H1 (cell line): ENCODE measurements at regions not wholly inside any gene's neighbourhood (a gene's known extent, or its start where the extent isn't known, plus 50 kb on each side); places are given as distances from the start of the nearest gene placed in this dataset.

Experiments
- CTCF ChIA-PET: fragments of 300-600 bp; sonication (Branson Sonifier 250); formaldehyde crosslinking; loops from one replicate; lab custom pipeline; 2021; ENCODE audit not compliant: partially characterized antibody; lab: Charles Lee
- POLR2A ChIA-PET: fragments of 300-600 bp; sonication (Branson Sonifier 250); formaldehyde crosslinking; loops from one replicate; lab custom pipeline; 2021; ENCODE audit warnings: inconsistent platforms; ENCODE audit not compliant: partially characterized antibody; lab: Charles Lee
- DNase-seq, 2 experiments: peaks; one replicate each; pipeline versions ENCODE4 v3.0.0 to v3.0.0-alpha.2; 2010 to 2022; ENCODE audit warnings: low spot score in 2 of 2, low read depth in 1 of 2, mixed read lengths in 1 of 2
- FAIRE-seq: peaks from 2 replicates; lab custom pipeline; 2011; peaks lifted over from hg19 to GRCh38; lab: Jason Lieb, UNC
- H2AFZ ChIP-seq: 2 replicates; pipeline ENCODE4 v1.8.1; 2012; ENCODE audit warnings: low read length, inconsistent platforms
- H2AK5ac ChIP-seq: 2 replicates; pipeline ENCODE4 v1.6.1; 2013; ENCODE audit warnings: low read depth, low read length
- H2BK120ac ChIP-seq: replicated peaks from 2 replicates; pipeline ENCODE3; 2013; ENCODE audit warnings: low read depth, low read length, inconsistent platforms
- H2BK12ac ChIP-seq: 2 replicates; pipeline ENCODE4 v1.6.1; 2013; ENCODE audit warnings: low read depth, low read length
- H2BK15ac ChIP-seq: 2 replicates; pipeline ENCODE4 v1.6.1; 2013; ENCODE audit warnings: low read length
- H2BK20ac ChIP-seq: 2 replicates; pipeline ENCODE4 v1.6.1; 2013; ENCODE audit warnings: low read length
- H2BK5ac ChIP-seq: 2 replicates; pipeline ENCODE4 v1.6.1; 2013; ENCODE audit warnings: low read depth, low read length
- H3K14ac ChIP-seq: 2 replicates; pipeline ENCODE4 v1.6.1; 2013; ENCODE audit warnings: inconsistent platforms; ENCODE audit not compliant: insufficient read length
- H3K18ac ChIP-seq: 2 replicates; pipeline ENCODE4 v1.6.1; 2013; ENCODE audit warnings: low read length; ENCODE audit errors: extremely low read depth
- H3K23ac ChIP-seq: 2 replicates; pipeline ENCODE4 v1.6.1; 2013; ENCODE audit warnings: inconsistent platforms; ENCODE audit not compliant: insufficient read length
- H3K23me2 ChIP-seq: 2 replicates; pipeline ENCODE4 v1.6.1; 2013; ENCODE audit warnings: low read depth, low read length
- H3K27ac ChIP-seq: 2 replicates; pipeline ENCODE4 v1.6.1; 2011; ENCODE audit warnings: low read depth, low read length, inconsistent platforms
- H3K27me3 ChIP-seq, 4 experiments: replicated peaks in 1 of 4; 1 replicate in 1 of 4; 2 replicates in 3 of 4; pipeline versions ENCODE4 v1.6.1 to v1.8.1; 2011 to 2013; ENCODE audit warnings: low read length in 3 of 4, mild to moderate bottlenecking in 3 of 4, inconsistent platforms in 2 of 4, mixed read lengths in 2 of 4, moderate library complexity in 1 of 4; ENCODE audit not compliant: control insufficient read depth in 3 of 4, insufficient read depth in 3 of 4; ENCODE audit errors: extremely low read depth in 1 of 4
- H3K36me3 ChIP-seq, 4 experiments: 2 replicates each; pipeline versions ENCODE4 v1.6.1 to v1.8.1; 2011 to 2013; ENCODE audit warnings: mild to moderate bottlenecking in 4 of 4, low read length in 3 of 4, moderate library complexity in 2 of 4, control low read depth in 1 of 4, inconsistent platforms in 1 of 4; ENCODE audit not compliant: insufficient read depth in 4 of 4, control insufficient read depth in 2 of 4
- H3K4ac ChIP-seq: replicated peaks from 2 replicates; pipeline ENCODE3; 2013; ENCODE audit warnings: low read length, low read depth, mixed read lengths, inconsistent platforms; ENCODE audit not compliant: insufficient read length
- H3K4me1 ChIP-seq, 4 experiments: replicated peaks in 1 of 4; 1 replicate in 1 of 4; 2 replicates in 3 of 4; pipeline versions ENCODE4 v1.6.1 to v1.8.1; 2011 to 2013; ENCODE audit warnings: low read length in 3 of 4, inconsistent platforms in 2 of 4, mixed read lengths in 1 of 4; ENCODE audit not compliant: insufficient read depth in 4 of 4, control insufficient read depth in 3 of 4
- H3K4me2 ChIP-seq, 2 experiments: 2 replicates each; pipeline versions ENCODE4 v1.6.1 to v1.8.1; 2011 to 2013; ENCODE audit warnings: low read depth in 2 of 2, low read length in 2 of 2, control low read depth in 1 of 2, inconsistent platforms in 1 of 2, mild to moderate bottlenecking in 1 of 2; ENCODE audit not compliant: insufficient read depth in 1 of 2
- H3K4me3 ChIP-seq, 4 experiments: fragments of 200-600, 300-600 bp in 1 of 4; sonication (generic), shearing (Covaris generic), sonication (Bioruptor Twin) in 1 of 4; 2 replicates each; pipeline versions ENCODE4 v1.5.1 to v1.8.1; 2011 to 2016; ENCODE audit warnings: low read length in 4 of 4, low read depth in 3 of 4, control low read depth in 2 of 4, inconsistent platforms in 2 of 4, mild to moderate bottlenecking in 2 of 4, mixed read lengths in 1 of 4, moderate library complexity in 1 of 4; ENCODE audit not compliant: insufficient read depth in 2 of 4; ENCODE audit errors: extremely low read depth in 1 of 4
- H3K56ac ChIP-seq: replicated peaks from 2 replicates; pipeline ENCODE3; 2013; ENCODE audit warnings: low read depth, mild to moderate bottlenecking, mixed read lengths, low read length, inconsistent platforms; ENCODE audit not compliant: insufficient read length
- H3K79me1 ChIP-seq: 2 replicates; pipeline ENCODE4 v1.6.1; 2013; ENCODE audit warnings: low read depth, low read length, control low read depth
- H3K79me2 ChIP-seq, 2 experiments: 2 replicates each; pipeline versions ENCODE4 v1.6.1 to v1.8.1; 2012 to 2013; ENCODE audit warnings: low read length in 2 of 2, mild to moderate bottlenecking in 2 of 2, inconsistent platforms in 1 of 2; ENCODE audit not compliant: insufficient read depth in 2 of 2, control insufficient read depth in 1 of 2
- H3K9ac ChIP-seq, 4 experiments: replicated peaks in 1 of 4; 1 replicate in 1 of 4; 2 replicates in 3 of 4; pipeline versions ENCODE4 v1.6.1 to v1.8.1; 2011 to 2013; ENCODE audit warnings: low read depth in 3 of 4, low read length in 3 of 4, control low read depth in 2 of 4, mild to moderate bottlenecking in 2 of 4, moderate library complexity in 2 of 4, inconsistent platforms in 1 of 4; ENCODE audit errors: extremely low read depth in 1 of 4
- H3K9me3 ChIP-seq, 2 experiments: 2 replicates each; pipeline versions ENCODE4 v1.6.1 to v1.8.1; 2012 to 2013; ENCODE audit warnings: mild to moderate bottlenecking in 2 of 2, moderate library complexity in 2 of 2, control low read depth in 1 of 2, inconsistent platforms in 1 of 2, low read depth in 1 of 2, low read length in 1 of 2, mixed read lengths in 1 of 2; ENCODE audit not compliant: insufficient read depth in 2 of 2
- H4K20me1 ChIP-seq, 2 experiments: replicated peaks in 1 of 2; 2 replicates each; pipeline versions ENCODE3 to v1.8.1; 2011 to 2013; ENCODE audit warnings: inconsistent platforms in 2 of 2, low read length in 2 of 2, mild to moderate bottlenecking in 1 of 2; ENCODE audit not compliant: insufficient read depth in 2 of 2, control insufficient read depth in 1 of 2
- H4K5ac ChIP-seq: 2 replicates; pipeline ENCODE4 v1.6.1; 2013; ENCODE audit warnings: low read length, low read depth, mixed read lengths, inconsistent platforms; ENCODE audit not compliant: insufficient read length
- H4K8ac ChIP-seq: 2 replicates; pipeline ENCODE4 v1.8.0; 2013; ENCODE audit warnings: mild to moderate bottlenecking, moderate library complexity, low read length, inconsistent platforms; ENCODE audit not compliant: insufficient read depth; ENCODE audit errors: extremely low read depth
- H4K91ac ChIP-seq: replicated peaks from 2 replicates; pipeline ENCODE3; 2013; ENCODE audit warnings: low read length, mixed read lengths, inconsistent platforms; ENCODE audit not compliant: insufficient read length
- ATF2 ChIP-seq: IDR thresholded peaks from 2 replicates; pipeline ENCODE4 v1.6.1; 2012; ENCODE audit warnings: low read length, inconsistent platforms
- FOSL1 ChIP-seq: IDR thresholded peaks from 2 replicates; pipeline ENCODE4 v1.6.1; 2011; ENCODE audit warnings: mild to moderate bottlenecking, low read depth, low read length, moderate library complexity; ENCODE audit not compliant: insufficient read depth
- HDAC2 ChIP-seq, 2 experiments: fragments of 300-600 bp in 1 of 2; sonication (generic) in 1 of 2; IDR thresholded peaks; 2 replicates each; pipeline ENCODE4 v1.6.1; 2011 to 2012; ENCODE audit warnings: low read depth in 2 of 2, low read length in 2 of 2, mild to moderate bottlenecking in 2 of 2, moderate library complexity in 2 of 2, borderline replicate concordance in 1 of 2, inconsistent platforms in 1 of 2
- HDAC6 ChIP-seq: IDR thresholded peaks from one replicate; pipeline ENCODE4 v1.7.1; 2012; ENCODE audit warnings: low read depth, mild to moderate bottlenecking, inconsistent platforms, low read length, moderate library complexity
- NANOG ChIP-seq: IDR thresholded peaks from 2 replicates; pipeline ENCODE4 v1.6.1; 2011; ENCODE audit warnings: low read length, low read depth, mild to moderate bottlenecking, inconsistent platforms; ENCODE audit not compliant: insufficient read depth, poor library complexity, severe bottlenecking
- POLR2AphosphoS5 ChIP-seq: IDR thresholded peaks from 2 replicates; pipeline ENCODE4 v1.6.1; 2011; ENCODE audit warnings: low read depth, low read length
- SAP30 ChIP-seq: fragments of 300-600 bp; sonication (generic); IDR thresholded peaks from 2 replicates; pipeline ENCODE4 v1.7.1; 2012; ENCODE audit warnings: low read length, moderate library complexity, mild to moderate bottlenecking, inconsistent platforms; ENCODE audit not compliant: insufficient read depth, insufficient replicate concordance
- SP4 ChIP-seq: IDR thresholded peaks from 2 replicates; pipeline ENCODE4 v1.6.1; 2012; ENCODE audit warnings: low read length, inconsistent platforms
- TAF7 ChIP-seq: optimal IDR thresholded peaks from 2 replicates; pipeline ENCODE3; 2011; ENCODE audit warnings: low read depth, mild to moderate bottlenecking, inconsistent platforms, low read length, moderate library complexity, borderline replicate concordance
- TCF12 ChIP-seq: IDR thresholded peaks from 2 replicates; pipeline ENCODE4 v1.6.1; 2011; ENCODE audit warnings: low read depth, mild to moderate bottlenecking, low read length
- WGBS, 2 experiments: shearing (Covaris generic) in 1 of 2; methylation state at CpG; one replicate each; pipeline versions ENCODE4 v1.1.6 to v1.1.7; 2013 to 2015; ENCODE audit warnings: low lambda C conversion rate in 2 of 2, mixed read lengths in 2 of 2, inconsistent platforms in 1 of 2, low coverage in 1 of 2, missing lambda C conversion rate in 1 of 2; ENCODE audit not compliant: insufficient replicate concordance in 2 of 2, insufficient coverage in 1 of 2, insufficient read length in 1 of 2; ENCODE audit errors: extremely low coverage in 1 of 2, missing lambda C conversion rate in 1 of 2; 5-methylcytosine and 5-hydroxymethylcytosine counted together

GRCh38 chr3:164465172-164465571 lies 613.1 kb downstream of the SI start (continued):
- no peak for TF ChIP-seq HDAC6

GRCh38 chr3:164460851-164461250 lies 617.4 kb downstream of the SI start:
- Histone ChIP-seq H3K9me3 (no peaks in the 10 kb centered on the region), H3K23ac (no peak overlapping the region), H3K4me2 (no peak overlapping the region), H3K23me2 (no peaks in the 10 kb centered on the region), H2BK12ac (no peak overlapping the region), H2AFZ (peak overlapping the region; percentile 13; the same call in 1 of the 2 replicates), H4K8ac (no peak overlapping the region), H3K79me2 (no peaks in the 10 kb centered on the region), H2BK5ac (no peak overlapping the region), H2BK120ac (no peak overlapping the region), H3K18ac (no peak overlapping the region), H3K27me3 (no peaks in the 10 kb centered on the region), H4K5ac (no peak overlapping the region), H3K36me3 (no peaks in the 10 kb centered on the region), H3K56ac (no peak overlapping the region), H3K4me1 (no peaks in the 10 kb centered on the region), H4K91ac (no peak overlapping the region), H2BK15ac (no peak overlapping the region), H3K4ac (no peak overlapping the region), H3K79me1 (no peaks in the 10 kb centered on the region), H4K20me1 (no peaks in the 10 kb centered on the region), H2BK20ac (no peak overlapping the region), H3K4me3 (no peak overlapping the region), H3K27ac (no peak overlapping the region), H2AK5ac (no peak overlapping the region), H3K14ac (no peak overlapping the region), H3K9ac (no peak overlapping the region)
- ChIA-PET CTCF (no interaction called here), POLR2A (no interaction called here)
- DNase-seq: no peak
- no peak for FAIRE-seq
- WGBS, 2 experiments: 90% methylated on average over 3 of the region's 3 CpGs; no CpG with 5 or more reads in 1 of the 2 experiments
- TF ChIP-seq HDAC2 (IDR thresholded peaks at IDR 0.05; ENCODE audit: borderline replicate concordance in 1 of 2, low read depth in 2 of 2, low read length in 2 of 2) (no peak), FOSL1 (no peak), NANOG (no peak), TAF7 (no peak), TCF12 (no peak), POLR2AphosphoS5 (no peak), SAP30 (no peak), SP4 (no peak), ATF2 (no peak)
